HG03064 (cell line): ENCODE measurements at regions not wholly inside any gene's neighbourhood (a gene's known extent, or its start where the extent isn't known, plus 50 kb on each side); places are given as distances from the start of the nearest gene placed in this dataset.

ENCODE experiments used
- ATAC-seq: cut with Tn5 transposase; IDR thresholded peaks from one replicate; pipeline ENCODE4 v1.9.1; 2021; ENCODE audit warnings: low read depth; ENCODE audit not compliant: unreplicated experiment

- ATAC-seq: no peak
Observed at GRCh38 chr5:124059200-124059599, 547.2 kb downstream of the CSNK1G3 start.

- no peak for ATAC-seq
Observed at GRCh38 chr5:124057724-124058231, 545.8 kb downstream of the CSNK1G3 start.

GRCh38 chr5:124056991-124057723 is 545.2 kb downstream of the CSNK1G3 start:
- ATAC-seq: no peak

- peak; percentile 66 for ATAC-seq
Observed at GRCh38 chr5:124056326-124056990, 544.5 kb downstream of the CSNK1G3 start.

- no peak for ATAC-seq
Observed at GRCh38 chr5:124055751-124056150, 543.8 kb downstream of the CSNK1G3 start.

- ATAC-seq: no peak
Observed at GRCh38 chr5:124054564-124054963, 542.6 kb downstream of the CSNK1G3 start.

- no peak for ATAC-seq
Observed at GRCh38 chr5:124053340-124053739, 541.4 kb downstream of the CSNK1G3 start.

GRCh38 chr5:124052201-124052600 is 540.2 kb downstream of the CSNK1G3 start:
- no peak for ATAC-seq

- no peak for ATAC-seq
Observed at GRCh38 chr5:124050120-124050770, 538.3 kb downstream of the CSNK1G3 start.

GRCh38 chr5:124045412-124045811 is 533.4 kb downstream of the CSNK1G3 start:
- ATAC-seq: no peak

GRCh38 chr5:124044613-124045012 is 532.6 kb downstream of the CSNK1G3 start:
- no peak for ATAC-seq

- no peak for ATAC-seq
Observed at GRCh38 chr5:124043456-124043855, 531.5 kb downstream of the CSNK1G3 start.

- ATAC-seq: no peak
Observed at GRCh38 chr5:124040799-124041198, 528.8 kb downstream of the CSNK1G3 start.

- no peak for ATAC-seq
Observed at GRCh38 chr5:124039410-124039809, 527.4 kb downstream of the CSNK1G3 start.

GRCh38 chr5:124036786-124037185 is 524.8 kb downstream of the CSNK1G3 start:
- ATAC-seq: no peak

- peak; percentile 96 for ATAC-seq
Observed at GRCh38 chr5:124034963-124035362, 523.0 kb downstream of the CSNK1G3 start.

GRCh38 chr5:124034083-124034700 is 522.2 kb downstream of the CSNK1G3 start:
- no peak for ATAC-seq

- ATAC-seq: no peak
Observed at GRCh38 chr5:124030043-124030491, 518.1 kb downstream of the CSNK1G3 start.

GRCh38 chr5:124027441-124027840 is 515.5 kb downstream of the CSNK1G3 start:
- ATAC-seq: no peak

GRCh38 chr5:124025306-124025845 is 513.4 kb downstream of the CSNK1G3 start:
- no peak for ATAC-seq

- ATAC-seq: no peak
Observed at GRCh38 chr5:124022966-124023365, 511.0 kb downstream of the CSNK1G3 start.
